ENCODE measurements at regions not wholly inside any gene's neighbourhood (a gene's known extent, or its start where the extent isn't known, plus 50 kb on each side); places are given as distances from the start of the nearest gene placed in this dataset.
"Not testable (repeated sequence)": the region's sequence is repeated elsewhere in the genome, so short reads cannot be mapped to it uniquely, and the experiment has no call there.

- TF ChIP-seq, protein P1, sequence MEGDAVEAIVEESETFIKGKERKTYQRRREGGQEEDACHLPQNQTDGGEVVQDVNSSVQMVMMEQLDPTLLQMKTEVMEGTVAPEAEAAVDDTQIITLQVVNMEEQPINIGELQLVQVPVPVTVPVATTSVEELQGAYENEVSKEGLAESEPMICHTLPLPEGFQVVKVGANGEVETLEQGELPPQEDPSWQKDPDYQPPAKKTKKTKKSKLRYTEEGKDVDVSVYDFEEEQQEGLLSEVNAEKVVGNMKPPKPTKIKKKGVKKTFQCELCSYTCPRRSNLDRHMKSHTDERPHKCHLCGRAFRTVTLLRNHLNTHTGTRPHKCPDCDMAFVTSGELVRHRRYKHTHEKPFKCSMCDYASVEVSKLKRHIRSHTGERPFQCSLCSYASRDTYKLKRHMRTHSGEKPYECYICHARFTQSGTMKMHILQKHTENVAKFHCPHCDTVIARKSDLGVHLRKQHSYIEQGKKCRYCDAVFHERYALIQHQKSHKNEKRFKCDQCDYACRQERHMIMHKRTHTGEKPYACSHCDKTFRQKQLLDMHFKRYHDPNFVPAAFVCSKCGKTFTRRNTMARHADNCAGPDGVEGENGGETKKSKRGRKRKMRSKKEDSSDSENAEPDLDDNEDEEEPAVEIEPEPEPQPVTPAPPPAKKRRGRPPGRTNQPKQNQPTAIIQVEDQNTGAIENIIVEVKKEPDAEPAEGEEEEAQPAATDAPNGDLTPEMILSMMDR (IDR thresholded peaks at IDR 0.05; ENCODE audit: low read depth, low read length): no peak
- Histone ChIP-seq H3K9me3 (ENCODE audit: severe bottlenecking) (no peaks in the 10 kb centered on the region), H3K36me3 (no peaks in the 10 kb centered on the region), H3K4me3 (ENCODE audit: low read depth, low read length) (no peak overlapping the region), H3K27ac (no peak overlapping the region), H3K27me3 (ENCODE audit: insufficient read depth, low read depth, severe bottlenecking) (no peaks in the 10 kb centered on the region)
- no peak for DNase-seq
Measured at GRCh38 chr5:128858995-128859394, 106.3 kb upstream of the SLC27A6 start.

- not testable (repeated sequence) for H3K4me3 ChIP-seq (ENCODE audit: low read depth, low read length); H3K9me3 ChIP-seq (ENCODE audit: severe bottlenecking); H3K27ac ChIP-seq; DNase-seq; H3K27me3 ChIP-seq (ENCODE audit: insufficient read depth, low read depth, severe bottlenecking); H3K36me3 ChIP-seq
Measured at GRCh38 chr5:128861155-128861554, 104.1 kb upstream of the SLC27A6 start.

GRCh38 chr5:128869970-128870369, 95.3 kb upstream of the SLC27A6 start:
- Histone ChIP-seq H3K9me3 (ENCODE audit: severe bottlenecking) (no peaks in the 10 kb centered on the region), H3K4me3 (ENCODE audit: low read depth, low read length) (no peak overlapping the region), H3K27ac (no peak overlapping the region), H3K27me3 (ENCODE audit: insufficient read depth, low read depth, severe bottlenecking) (no peaks in the 10 kb centered on the region), H3K36me3 (no peaks in the 10 kb centered on the region)
- TF ChIP-seq, protein P1 (IDR thresholded peaks at IDR 0.05; ENCODE audit: low read depth, low read length): no peak
- DNase-seq: no peak

DNA sequence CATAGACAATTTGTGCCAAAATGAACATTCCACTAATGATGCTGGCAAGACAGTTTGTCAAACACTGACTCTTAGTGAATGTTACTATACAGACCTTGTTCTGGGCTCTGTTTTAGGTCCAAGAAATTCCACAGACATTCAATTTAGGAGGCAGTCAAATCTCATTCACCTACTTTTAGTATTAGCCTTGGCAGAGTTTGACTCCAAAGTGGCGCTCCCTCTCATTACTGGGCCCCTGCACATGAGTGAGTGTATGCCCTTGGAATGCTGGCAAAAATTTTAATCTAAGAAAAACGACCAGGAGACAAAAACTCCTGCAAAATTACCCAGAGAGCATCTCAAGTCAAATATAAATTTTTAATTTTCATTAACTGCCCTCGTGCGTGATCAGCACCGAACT, 94.9 kb upstream of the SLC27A6 start:
- TF ChIP-seq, protein P1 (IDR thresholded peaks at IDR 0.05; ENCODE audit: low read depth, low read length): no peak
- H3K27me3 ChIP-seq (ENCODE audit: insufficient read depth, low read depth, severe bottlenecking): no peaks in the 10 kb centered on the region
- no peak for DNase-seq
- no peaks in the 10 kb centered on the region for H3K9me3 ChIP-seq (ENCODE audit: severe bottlenecking)
- H3K4me3 ChIP-seq (ENCODE audit: low read depth, low read length): no peak overlapping the region
- no peaks in the 10 kb centered on the region for H3K36me3 ChIP-seq
- H3K27ac ChIP-seq: no peak overlapping the region

GRCh38 chr5:128870923-128871322, 94.4 kb upstream of the SLC27A6 start:
- no peaks in the 10 kb centered on the region for H3K9me3 ChIP-seq (ENCODE audit: severe bottlenecking)
- no peak overlapping the region for H3K27ac ChIP-seq
- TF ChIP-seq, protein P1 (IDR thresholded peaks at IDR 0.05; ENCODE audit: low read depth, low read length): no peak
- no peaks in the 10 kb centered on the region for H3K27me3 ChIP-seq (ENCODE audit: insufficient read depth, low read depth, severe bottlenecking)
- no peak overlapping the region for H3K4me3 ChIP-seq (ENCODE audit: low read depth, low read length)
- no peaks in the 10 kb centered on the region for H3K36me3 ChIP-seq
- DNase-seq: no peak

- H3K27ac ChIP-seq: no peak overlapping the region
- DNase-seq: no peak
- TF ChIP-seq, protein P1 (IDR thresholded peaks at IDR 0.05; ENCODE audit: low read depth, low read length): no peak
- H3K36me3 ChIP-seq: no peaks in the 10 kb centered on the region
- H3K9me3 ChIP-seq (ENCODE audit: severe bottlenecking): no peaks in the 10 kb centered on the region
- H3K4me3 ChIP-seq (ENCODE audit: low read depth, low read length): no peak overlapping the region
- H3K27me3 ChIP-seq (ENCODE audit: insufficient read depth, low read depth, severe bottlenecking): no peaks in the 10 kb centered on the region
Measured at GRCh38 chr5:128876569-128877382, 88.5 kb upstream of the SLC27A6 start.
